Spleen (tissue), 7 donors: ENCODE measurements at regions not wholly inside any gene's neighbourhood (a gene's known extent, or its start where the extent isn't known, plus 50 kb on each side); places are given as distances from the start of the nearest gene placed in this dataset.

Experiments
- CTCF ChIP-seq, 11 experiments: fragments of 200-600 bp in 7 of 11; fragments of 450-650 bp in 4 of 11; sonication (generic) in 4 of 11; IDR thresholded peaks in 8 of 11; conservative IDR thresholded peaks in 3 of 11; 1 replicate in 7 of 11; 2 replicates in 4 of 11; pipeline versions ENCODE4 v1.4.0 to v1.8.0; 2016 to 2021; ENCODE audit warnings: antibody characterized with exemption in 11 of 11, inconsistent platforms in 4 of 11, mild to moderate bottlenecking in 1 of 11
- POLR2A ChIP-seq, 3 donors: fragments of 450-650 bp; IDR thresholded peaks; one replicate each; pipeline ENCODE4 v1.5.1; 2017; ENCODE audit warnings: antibody characterized with exemption in 3 of 3, mild to moderate bottlenecking in 1 of 3
- donor health status: DM: no; HTN: no; CAD: no; lungs with moderate emphysema.
- donor health status: DM: no; HTN: no; CAD: no.
- donor health status: DM: no; HTN: no; CAD: no.

DNA sequence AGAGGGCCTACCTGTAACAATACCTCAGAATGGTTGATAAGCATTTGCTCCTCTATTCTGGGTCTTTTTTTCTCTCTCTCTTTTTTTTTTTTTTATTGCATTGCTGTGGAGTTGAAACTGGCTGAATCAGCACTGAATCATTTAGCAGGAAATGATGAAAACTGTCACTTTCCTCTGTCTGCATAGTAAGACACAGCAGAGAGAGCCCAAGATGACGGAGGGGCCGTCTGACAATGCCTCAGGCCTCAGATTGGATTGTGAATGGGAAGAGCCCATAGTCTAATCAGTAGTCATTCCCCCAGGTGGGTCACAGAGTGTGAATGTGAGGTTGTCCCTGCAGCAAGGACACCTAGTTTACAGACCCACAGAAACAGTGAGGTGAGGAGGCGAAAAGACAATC, 193.2 kb upstream of the PLXNA2 start:
- TF ChIP-seq POLR2A (IDR thresholded peaks at IDR 0.05) (no peak), CTCF (IDR thresholded peaks at IDR 0.05 in 8 of 11, conservative IDR thresholded peaks at IDR 0.05 in 3 of 11) (no peak)
